ENCODE measurements at regions not wholly inside any gene's neighbourhood (a gene's known extent, or its start where the extent isn't known, plus 50 kb on each side); places are given as distances from the start of the nearest gene placed in this dataset.

DNA sequence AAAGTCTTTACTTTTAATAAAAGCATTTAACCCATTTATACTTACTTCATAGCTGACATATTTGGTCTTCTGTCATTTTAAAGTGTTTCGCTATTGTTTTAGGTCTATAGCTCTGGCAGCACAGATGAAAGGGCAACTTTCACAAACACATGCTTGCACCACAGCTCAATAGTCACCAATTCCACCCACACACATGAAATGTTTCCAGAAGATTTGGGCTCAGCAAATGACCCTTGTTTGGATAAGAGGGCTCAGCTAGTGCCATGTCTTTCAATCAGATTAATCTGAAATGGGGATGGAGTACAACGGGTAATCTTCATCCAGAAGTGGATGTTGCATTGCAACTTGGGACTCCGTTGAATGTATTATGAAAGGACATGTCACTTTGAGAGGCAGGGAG, 176.0 kb downstream of the FGF18 start:
- CTCF ChIA-PET (ENCODE audit: unreplicated experiment): no interaction called here
- DNase-seq (ENCODE audit: low spot score): no peak
- H2AFZ ChIP-seq (ENCODE audit: low read length): no peak overlapping the region
- H3K36me3 ChIP-seq (ENCODE audit: insufficient read depth, low read length): no peaks in the 10 kb centered on the region
- POLR2A ChIA-PET: no interaction called here
- H3K27ac ChIP-seq (ENCODE audit: low read depth, low read length, poor library complexity, severe bottlenecking): no peak overlapping the region
- H3K9me2 ChIP-seq (ENCODE audit: insufficient read depth, low read length): no peaks in the 10 kb centered on the region
- H4K20me1 ChIP-seq (ENCODE audit: insufficient read depth, low read length): no peaks in the 10 kb centered on the region
- no peak overlapping the region for H3K4me2 ChIP-seq (ENCODE audit: low read length)
- no peaks in the 10 kb centered on the region for H3K4me1 ChIP-seq (ENCODE audit: insufficient read depth, low read length, poor library complexity, severe bottlenecking)
- no peak for TF ChIP-seq EZH2phosphoT487 (IDR thresholded peaks at IDR 0.05; ENCODE audit: borderline replicate concordance, low read depth, low read length)
- TF ChIP-seq, protein P1, sequence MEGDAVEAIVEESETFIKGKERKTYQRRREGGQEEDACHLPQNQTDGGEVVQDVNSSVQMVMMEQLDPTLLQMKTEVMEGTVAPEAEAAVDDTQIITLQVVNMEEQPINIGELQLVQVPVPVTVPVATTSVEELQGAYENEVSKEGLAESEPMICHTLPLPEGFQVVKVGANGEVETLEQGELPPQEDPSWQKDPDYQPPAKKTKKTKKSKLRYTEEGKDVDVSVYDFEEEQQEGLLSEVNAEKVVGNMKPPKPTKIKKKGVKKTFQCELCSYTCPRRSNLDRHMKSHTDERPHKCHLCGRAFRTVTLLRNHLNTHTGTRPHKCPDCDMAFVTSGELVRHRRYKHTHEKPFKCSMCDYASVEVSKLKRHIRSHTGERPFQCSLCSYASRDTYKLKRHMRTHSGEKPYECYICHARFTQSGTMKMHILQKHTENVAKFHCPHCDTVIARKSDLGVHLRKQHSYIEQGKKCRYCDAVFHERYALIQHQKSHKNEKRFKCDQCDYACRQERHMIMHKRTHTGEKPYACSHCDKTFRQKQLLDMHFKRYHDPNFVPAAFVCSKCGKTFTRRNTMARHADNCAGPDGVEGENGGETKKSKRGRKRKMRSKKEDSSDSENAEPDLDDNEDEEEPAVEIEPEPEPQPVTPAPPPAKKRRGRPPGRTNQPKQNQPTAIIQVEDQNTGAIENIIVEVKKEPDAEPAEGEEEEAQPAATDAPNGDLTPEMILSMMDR (conservative IDR thresholded peaks at IDR 0.05; ENCODE audit: low read length): no peak
- no TSS peak for BruUV-seq (replicated peaks)
- intact Hi-C loops (cut with micrococcal nuclease; ENCODE audit: unreplicated experiment): no loop called here
- no peak overlapping the region for H3K4me3 ChIP-seq (ENCODE audit: low read depth, low read length, poor library complexity, severe bottlenecking)
- no peaks in the 10 kb centered on the region for H3K79me2 ChIP-seq (ENCODE audit: insufficient read depth, low read depth, low read length)
- no peaks in the 10 kb centered on the region for H3K9me3 ChIP-seq (ENCODE audit: low read length)

DNA sequence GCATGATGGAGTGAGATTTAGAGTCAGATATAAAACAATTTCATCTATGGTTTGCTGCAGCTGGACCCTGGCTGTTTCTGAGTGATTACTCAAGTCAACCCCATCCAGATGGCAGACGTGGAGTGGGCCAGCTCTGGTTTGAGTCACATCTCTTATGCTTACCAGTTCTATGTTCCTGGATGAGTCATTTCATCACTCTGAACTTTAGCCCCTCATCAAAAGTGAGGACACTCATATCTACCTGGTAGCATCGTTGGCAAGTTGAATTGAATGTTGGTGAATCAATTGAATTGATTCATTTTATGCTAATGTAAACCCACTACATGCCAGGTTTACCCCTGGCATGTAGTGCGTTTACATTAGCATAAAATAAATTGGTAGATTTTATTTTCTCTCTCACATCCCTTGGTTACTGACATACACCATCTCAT, 176.4 kb downstream of the FGF18 start:
- Histone ChIP-seq H3K36me3 (ENCODE audit: insufficient read depth, low read length) (no peaks in the 10 kb centered on the region), H3K4me2 (ENCODE audit: low read length) (no peak overlapping the region), H3K4me1 (ENCODE audit: insufficient read depth, low read length, poor library complexity, severe bottlenecking) (no peaks in the 10 kb centered on the region), H3K27ac (ENCODE audit: low read depth, low read length, poor library complexity, severe bottlenecking) (no peak overlapping the region), H4K20me1 (ENCODE audit: insufficient read depth, low read length) (no peaks in the 10 kb centered on the region), H3K4me3 (ENCODE audit: low read depth, low read length, poor library complexity, severe bottlenecking) (no peak overlapping the region), H3K79me2 (ENCODE audit: insufficient read depth, low read depth, low read length) (no peaks in the 10 kb centered on the region), H3K9me2 (ENCODE audit: insufficient read depth, low read length) (no peaks in the 10 kb centered on the region), H3K9me3 (ENCODE audit: low read length) (no peaks in the 10 kb centered on the region), H2AFZ (ENCODE audit: low read length) (no peak overlapping the region)
- TF ChIP-seq EZH2phosphoT487 (IDR thresholded peaks at IDR 0.05; ENCODE audit: borderline replicate concordance, low read depth, low read length): no peak
- TF ChIP-seq, protein P1 (conservative IDR thresholded peaks at IDR 0.05; ENCODE audit: low read length): no peak
- intact Hi-C loops (cut with micrococcal nuclease; ENCODE audit: unreplicated experiment): no loop called here
- POLR2A ChIA-PET: no interaction called here
- no peak for DNase-seq (ENCODE audit: low spot score)
- CTCF ChIA-PET (ENCODE audit: unreplicated experiment): no interaction called here
- BruUV-seq (replicated peaks): no TSS peak

DNA sequence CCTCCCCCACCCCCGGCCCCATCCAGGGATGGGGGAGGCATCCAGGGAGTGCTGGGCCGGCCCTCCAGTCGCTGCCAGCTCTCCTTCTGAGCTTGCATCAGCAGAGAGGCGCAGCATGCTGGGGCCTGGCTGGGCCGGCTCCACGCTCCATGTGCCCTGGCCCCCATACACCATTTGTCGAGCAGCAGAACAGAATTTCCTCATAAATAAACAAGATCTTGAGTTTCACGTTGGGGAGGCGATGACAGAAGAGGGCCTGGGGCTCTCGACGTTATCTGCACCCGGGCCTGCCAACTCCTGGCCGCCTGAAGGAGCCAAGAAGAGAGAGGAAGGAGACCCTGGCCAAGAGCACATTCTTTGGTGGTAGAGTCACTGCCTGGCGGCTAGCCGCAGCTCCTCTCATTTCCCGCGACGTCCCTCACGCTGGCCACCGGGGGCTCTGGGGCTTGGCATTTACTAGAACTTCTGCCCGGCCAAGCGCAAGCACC, 177.0 kb downstream of the FGF18 start:
- ChIA-PET POLR2A (interaction anchor here (0.6 to 0.7 kb wide), 2 partner anchors 21 to 1183 kb away, joined by 3 to 4 read pairs; no protein-coding TSS in a partner anchor), CTCF (ENCODE audit: unreplicated experiment) (no interaction called here)
- no peak overlapping the region for H3K4me2 ChIP-seq (ENCODE audit: low read length)
- H3K79me2 ChIP-seq (ENCODE audit: insufficient read depth, low read depth, low read length): no peaks in the 10 kb centered on the region
- H3K9me3 ChIP-seq (ENCODE audit: low read length): no peaks in the 10 kb centered on the region
- no peaks in the 10 kb centered on the region for H3K4me1 ChIP-seq (ENCODE audit: insufficient read depth, low read length, poor library complexity, severe bottlenecking)
- no peaks in the 10 kb centered on the region for H3K36me3 ChIP-seq (ENCODE audit: insufficient read depth, low read length)
- no peak for TF ChIP-seq EZH2phosphoT487 (IDR thresholded peaks at IDR 0.05; ENCODE audit: borderline replicate concordance, low read depth, low read length)
- intact Hi-C loops (cut with micrococcal nuclease; ENCODE audit: unreplicated experiment): no loop called here
- no peak overlapping the region for H3K27ac ChIP-seq (ENCODE audit: low read depth, low read length, poor library complexity, severe bottlenecking)
- no TSS peak for BruUV-seq (replicated peaks)
- DNase-seq (ENCODE audit: low spot score): no peak
- H3K4me3 ChIP-seq (ENCODE audit: low read depth, low read length, poor library complexity, severe bottlenecking): no peak overlapping the region
- no peaks in the 10 kb centered on the region for H3K9me2 ChIP-seq (ENCODE audit: insufficient read depth, low read length)
- H2AFZ ChIP-seq (ENCODE audit: low read length): no peak overlapping the region
- no peaks in the 10 kb centered on the region for H4K20me1 ChIP-seq (ENCODE audit: insufficient read depth, low read length)

Data from OCI-LY7 (cell line).